Activated CD4-positive, alpha-beta T cell treated with anti-CD3 and anti-CD28 coated beads for 36 hours (primary cell): ENCODE measurements at regions not wholly inside any gene's neighbourhood (a gene's known extent, or its start where the extent isn't known, plus 50 kb on each side); places are given as distances from the start of the nearest gene placed in this dataset.
"Not testable (repeated sequence)": the region's sequence is repeated elsewhere in the genome, so short reads cannot be mapped to it uniquely, and the experiment has no call there.

ENCODE experiments used
- ATAC-seq: fragments of 200-7000 bp; cut with Tn5 transposase; one replicate; pipeline ENCODE4 v1.10.0; 2021; ENCODE audit warnings: mild to moderate bottlenecking, moderate library complexity
- CTCF ChIA-PET: fragments of 350-600 bp; sonication (Branson Sonifier 250); formaldehyde crosslinking; loops from one replicate; lab custom pipeline; 2021; ENCODE audit warnings: antibody characterized with exemption; lab: Charles Lee
- POLR2A ChIA-PET: fragments of 350-600 bp; sonication (Branson Sonifier 250); formaldehyde crosslinking; loops from one replicate; lab custom pipeline; 2021; ENCODE audit warnings: antibody characterized with exemption, inconsistent platforms; lab: Charles Lee
- DNase-seq: peaks from one replicate; pipeline ENCODE4 v3.0.0-alpha.2; 2020
- H3K27ac Mint-ChIP-seq: one replicate; pipeline ENCODE4 v1.8.0; 2021; ENCODE audit warnings: mixed read lengths
- H3K27me3 Mint-ChIP-seq: one replicate; pipeline ENCODE4 v1.8.0; 2021; ENCODE audit warnings: mixed read lengths
- H3K36me3 Mint-ChIP-seq: one replicate; pipeline ENCODE4 v1.8.0; 2021; ENCODE audit warnings: low read depth, mixed read lengths
- H3K4me1 Mint-ChIP-seq: one replicate; pipeline ENCODE4 v1.8.0; 2021; ENCODE audit warnings: mixed read lengths
- H3K4me3 Mint-ChIP-seq: one replicate; pipeline ENCODE4 v1.8.0; 2021; ENCODE audit warnings: mild to moderate bottlenecking, moderate library complexity, mixed read lengths
- H3K9me3 Mint-ChIP-seq: one replicate; pipeline ENCODE4 v1.8.0; 2021; ENCODE audit warnings: low read depth, mixed read lengths
- intact Hi-C, 2 experiments: fragments of 100-400 bp; cut with DNase I in 1 of 2; cut with micrococcal nuclease in 1 of 2; formaldehyde crosslinking; loops; one replicate each; pipeline versions ENCODE4 v1.14.2 to v1.15.1; 2022 to 2024; cut with DNase I, micrococcal nuclease

- Mint-ChIP-seq H3K9me3 (no peaks in the 10 kb centered on the region), H3K4me3 (no peak overlapping the region), H3K36me3 (no peaks in the 10 kb centered on the region), H3K4me1 (peaks cover 10% of the 10 kb centered on the region), H3K27ac (no peak overlapping the region), H3K27me3 (peaks cover 25% of the 10 kb centered on the region)
- intact Hi-C loops, result no loop called here
- DNase-seq (no peak), ATAC-seq (no peak)
- CTCF ChIA-PET, result interaction anchor here (0.6 to 1.7 kb wide), 3 partner anchors 9 to 285 kb away, joined by 3 to 10 read pairs (median 3); no protein-coding TSS in a partner anchor
- POLR2A ChIA-PET, result no interaction called here
Observed at GRCh38 chr11:12603143-12604088, 70.8 kb upstream of the TEAD1 start.

- Mint-ChIP-seq H3K27me3 (peaks cover 26% of the 10 kb centered on the region), H3K27ac (no peak overlapping the region), H3K4me3 (no peak overlapping the region), H3K9me3 (no peaks in the 10 kb centered on the region), H3K4me1 (no peaks in the 10 kb centered on the region), H3K36me3 (no peaks in the 10 kb centered on the region)
- intact Hi-C loops, result no loop called here
- ATAC-seq (no peak), DNase-seq (no peak)
- ChIA-PET CTCF (interaction anchor here (0.6 kb wide), 2 partner anchors 42 to 264 kb away, joined by 3 read pairs; no protein-coding TSS in a partner anchor), POLR2A (no interaction called here)
Observed at GRCh38 chr11:12604557-12605153, 69.6 kb upstream of the TEAD1 start.

- ATAC-seq, result no peak
- H3K27ac Mint-ChIP-seq, result no peak overlapping the region
- no peak for DNase-seq
- intact Hi-C loops, result no loop called here
- CTCF ChIA-PET, result no interaction called here
- H3K4me3 Mint-ChIP-seq, result no peak overlapping the region
- no peaks in the 10 kb centered on the region for H3K4me1 Mint-ChIP-seq
- H3K9me3 Mint-ChIP-seq, result peaks cover 8% of the 10 kb centered on the region
- peaks cover 26% of the 10 kb centered on the region for H3K27me3 Mint-ChIP-seq
- POLR2A ChIA-PET, result no interaction called here
- no peaks in the 10 kb centered on the region for H3K36me3 Mint-ChIP-seq
Observed at GRCh38 chr11:12606597-12606996, 67.6 kb upstream of the TEAD1 start.

- ATAC-seq, CTCF ChIA-PET, H3K36me3 Mint-ChIP-seq, DNase-seq, H3K27ac Mint-ChIP-seq, POLR2A ChIA-PET, intact Hi-C loops, H3K4me1 Mint-ChIP-seq, H3K4me3 Mint-ChIP-seq: not testable (repeated sequence)
- Mint-ChIP-seq H3K9me3 (peaks cover 14% of the 10 kb centered on the region), H3K27me3 (peaks cover 28% of the 10 kb centered on the region)
Observed at GRCh38 chr11:12608678-12609077, 65.5 kb upstream of the TEAD1 start.

GRCh38 chr11:12611352-12611751 is 62.9 kb upstream of the TEAD1 start:
- Mint-ChIP-seq H3K4me3 (no peak overlapping the region), H3K36me3 (peaks cover 3% of the 10 kb centered on the region), H3K9me3 (peaks cover 20% of the 10 kb centered on the region), H3K4me1 (no peaks in the 10 kb centered on the region), H3K27ac (no peak overlapping the region), H3K27me3 (peaks cover 21% of the 10 kb centered on the region)
- CTCF ChIA-PET, result interaction anchor here (0.9 to 4.3 kb wide), 3 partner anchors 8 to 13 kb away, joined by 3 to 13 read pairs (median 3); no protein-coding TSS in a partner anchor
- no peak for ATAC-seq
- no peak for DNase-seq
- intact Hi-C loops, result no loop called here
- POLR2A ChIA-PET, result no interaction called here

GRCh38 chr11:12617632-12618031 is 56.6 kb upstream of the TEAD1 start:
- ChIA-PET CTCF (interaction anchor here (1.0 kb wide), 1 partner anchor 286 kb away, joined by 3 read pairs; no protein-coding TSS in a partner anchor), POLR2A (no interaction called here)
- H3K9me3 Mint-ChIP-seq, result peaks cover 13% of the 10 kb centered on the region
- peaks cover 10% of the 10 kb centered on the region for H3K27me3 Mint-ChIP-seq
- no peak overlapping the region for H3K4me3 Mint-ChIP-seq
- H3K36me3 Mint-ChIP-seq, result peaks cover 3% of the 10 kb centered on the region
- intact Hi-C loops, result no loop called here
- ATAC-seq (no peak), DNase-seq (no peak)
- H3K4me1 Mint-ChIP-seq, result no peaks in the 10 kb centered on the region
- no peak overlapping the region for H3K27ac Mint-ChIP-seq

GRCh38 chr11:12618743-12619540 is 55.3 kb upstream of the TEAD1 start:
- Mint-ChIP-seq H3K27me3 (peaks cover 5% of the 10 kb centered on the region), H3K9me3 (peaks cover 16% of the 10 kb centered on the region), H3K27ac (no peak overlapping the region), H3K36me3 (no peaks in the 10 kb centered on the region), H3K4me3 (no peak overlapping the region), H3K4me1 (no peaks in the 10 kb centered on the region)
- CTCF ChIA-PET, result no interaction called here
- ATAC-seq (no peak), DNase-seq (no peak)
- POLR2A ChIA-PET, result no interaction called here
- intact Hi-C loops, result no loop called here

GRCh38 chr11:12623869-12624268 is 50.4 kb upstream of the TEAD1 start:
- no peaks in the 10 kb centered on the region for H3K4me1 Mint-ChIP-seq
- DNase-seq (no peak), ATAC-seq (no peak)
- CTCF ChIA-PET, result interaction anchor here (0.6 to 1.3 kb wide), 2 partner anchors 12 to 234 kb away, joined by 3 to 4 read pairs; no protein-coding TSS in a partner anchor
- peaks cover 7% of the 10 kb centered on the region for H3K27me3 Mint-ChIP-seq
- no peaks in the 10 kb centered on the region for H3K36me3 Mint-ChIP-seq
- no peak overlapping the region for H3K27ac Mint-ChIP-seq
- POLR2A ChIA-PET, result interaction anchor here (0.8 kb wide), 1 partner anchor 390 kb away, joined by 3 read pairs; no protein-coding TSS in a partner anchor
- H3K9me3 Mint-ChIP-seq, result peaks cover 15% of the 10 kb centered on the region
- no peak overlapping the region for H3K4me3 Mint-ChIP-seq
- intact Hi-C loops, result no loop called here
